HTR-8/SVneo (cell line): ENCODE measurements at regions not wholly inside any gene's neighbourhood (a gene's known extent, or its start where the extent isn't known, plus 50 kb on each side); places are given as distances from the start of the nearest gene placed in this dataset.

Experiments
- DNase-seq: peaks from one replicate; pipeline ENCODE4 v3.0.0; 2011; ENCODE audit warnings: low spot score, mixed read lengths; ENCODE audit not compliant: insufficient read length
- FAIRE-seq: peaks from 2 replicates; lab custom pipeline; 2011; peaks lifted over from hg19 to GRCh38; lab: Jason Lieb, UNC

DNA sequence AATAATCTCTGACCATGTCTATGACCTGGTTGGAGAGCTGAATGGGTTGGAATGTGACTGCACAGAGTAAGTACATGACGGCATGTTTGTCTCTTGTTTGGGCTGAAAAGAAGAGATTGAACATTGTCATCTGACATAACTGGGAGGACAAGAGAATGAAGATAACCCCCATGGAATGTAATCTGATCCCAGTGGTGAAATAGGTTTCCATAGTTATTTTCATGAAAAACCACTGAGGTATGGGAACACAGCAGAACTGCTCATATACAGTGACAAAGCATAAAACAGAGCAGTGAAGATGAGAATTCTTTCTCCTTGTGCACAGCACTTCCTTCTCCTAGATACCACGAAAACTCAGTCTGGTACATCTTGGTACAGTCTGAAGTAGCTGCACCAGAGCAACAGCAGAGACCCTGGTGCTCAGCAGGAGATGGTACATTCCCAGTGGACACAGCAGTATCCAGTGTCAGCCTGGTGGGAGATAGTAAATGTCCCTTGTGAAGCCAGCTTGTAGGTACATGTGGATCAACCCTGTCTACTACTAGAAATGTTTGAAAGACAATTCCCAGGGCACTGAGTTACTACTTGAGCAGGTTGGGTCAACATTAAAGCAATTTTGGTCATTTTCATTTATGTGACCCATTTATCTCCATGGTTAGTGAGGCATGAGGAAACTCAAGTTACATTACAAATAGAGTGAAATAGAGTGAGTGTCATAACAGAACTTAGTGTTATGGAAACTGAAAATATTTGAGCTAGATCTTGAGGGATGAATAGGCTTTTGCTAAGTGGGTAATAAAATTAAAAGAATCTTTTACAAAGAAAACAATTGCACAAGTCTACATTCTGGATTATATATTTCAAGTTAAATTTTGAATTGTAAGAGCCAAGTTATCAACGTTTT lies 178.3 kb downstream of the SUCNR1 start:
- no peak for FAIRE-seq
- DNase-seq = no peak

DNA sequence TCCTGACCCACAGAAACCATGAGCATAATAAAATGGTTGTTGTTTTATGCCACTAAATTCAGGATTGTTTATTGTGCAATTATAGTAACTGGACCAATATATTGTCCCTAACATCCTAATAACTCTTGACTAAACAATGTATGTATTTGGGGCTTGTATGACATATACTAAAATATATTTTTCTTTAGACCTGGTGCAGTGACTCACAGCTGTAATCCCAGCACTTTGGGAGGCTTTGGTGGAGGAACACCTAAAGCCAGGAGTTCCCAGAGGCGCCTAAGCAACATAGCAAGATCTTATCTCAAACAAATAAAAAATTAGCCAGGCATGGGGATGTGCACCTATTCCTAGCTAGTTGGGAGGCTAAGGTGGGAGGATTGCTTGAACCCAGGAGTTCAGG lies 180.4 kb downstream of the SUCNR1 start:
- FAIRE-seq = no peak
- no peak for DNase-seq

DNA sequence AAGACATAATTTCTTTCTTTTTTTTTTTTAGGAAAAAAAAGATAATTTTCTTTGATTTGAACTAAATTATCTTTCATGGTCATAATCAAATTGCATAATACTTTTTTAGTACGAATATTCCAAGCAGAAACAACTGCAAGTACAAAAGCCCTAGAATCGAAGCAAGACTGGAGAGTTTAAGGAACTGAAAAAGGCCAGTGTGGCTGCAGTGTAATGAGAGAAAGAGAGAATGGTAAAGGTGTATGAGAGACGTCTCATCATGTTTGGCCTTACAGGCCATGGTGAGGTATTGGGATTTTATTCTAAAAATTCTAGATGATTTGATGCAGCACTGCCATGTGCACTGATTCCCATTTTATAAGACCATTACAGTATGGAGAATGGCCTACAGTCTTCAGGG lies 180.9 kb downstream of the SUCNR1 start:
- no peak for DNase-seq
- FAIRE-seq = no peak

DNA sequence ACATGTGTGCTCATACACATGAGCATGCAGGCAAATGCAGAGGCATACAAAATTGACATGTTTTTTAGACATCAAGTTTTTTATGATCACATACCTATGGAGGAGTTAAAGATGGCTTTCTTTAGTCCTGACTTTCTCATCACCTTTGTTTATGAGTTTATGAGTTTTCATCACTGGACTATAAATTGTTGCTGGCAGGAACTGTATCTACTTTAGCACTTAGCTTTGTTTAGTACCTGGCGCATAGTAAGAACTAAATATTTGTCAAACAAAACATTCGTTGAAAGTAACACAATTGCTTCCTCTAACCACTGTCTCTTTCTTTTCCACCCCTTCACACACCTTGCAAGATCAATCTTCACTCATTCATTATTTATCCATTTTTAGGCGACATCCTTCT lies 182.6 kb downstream of the SUCNR1 start:
- FAIRE-seq (no peak), DNase-seq (no peak)

DNA sequence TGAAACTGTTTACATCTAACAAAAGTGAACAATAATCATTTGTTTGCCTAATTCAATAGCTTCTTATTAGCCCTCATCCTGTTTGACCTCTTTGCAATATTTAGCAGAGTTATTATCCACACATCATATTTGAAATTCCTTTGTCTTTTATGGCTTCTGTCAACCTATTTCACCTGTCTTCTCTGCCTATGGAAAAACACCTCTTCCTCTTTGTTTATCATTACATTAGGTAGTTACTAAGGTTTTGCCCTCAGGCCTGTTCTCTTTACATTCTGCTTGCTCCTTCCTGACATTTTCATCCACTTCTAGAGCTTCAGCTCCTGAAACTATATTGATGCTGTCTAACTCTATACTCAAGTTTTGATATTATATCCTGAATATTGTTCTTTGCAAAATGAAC lies 183.0 kb downstream of the SUCNR1 start:
- FAIRE-seq = no peak
- DNase-seq = no peak

DNA sequence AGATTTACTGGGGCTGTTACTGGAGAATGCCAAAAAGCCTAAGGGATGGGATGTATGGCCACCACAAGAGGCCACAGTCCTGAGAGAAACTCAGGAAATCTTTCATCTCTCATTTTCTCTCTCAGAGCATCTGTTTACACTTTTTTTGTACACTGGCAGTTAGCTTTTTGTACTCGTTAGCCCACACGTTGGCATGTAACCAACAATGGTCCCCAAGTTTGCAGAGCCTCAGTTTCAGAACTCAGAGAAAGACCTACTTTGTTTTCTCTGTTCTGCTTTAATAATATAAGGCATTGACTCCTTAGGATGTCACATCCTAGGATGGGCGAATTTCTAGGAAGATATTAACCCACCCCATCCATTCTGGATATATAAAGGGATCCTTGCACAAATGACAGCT lies 183.5 kb downstream of the SUCNR1 start:
- no peak for DNase-seq
- no peak for FAIRE-seq

DNA sequence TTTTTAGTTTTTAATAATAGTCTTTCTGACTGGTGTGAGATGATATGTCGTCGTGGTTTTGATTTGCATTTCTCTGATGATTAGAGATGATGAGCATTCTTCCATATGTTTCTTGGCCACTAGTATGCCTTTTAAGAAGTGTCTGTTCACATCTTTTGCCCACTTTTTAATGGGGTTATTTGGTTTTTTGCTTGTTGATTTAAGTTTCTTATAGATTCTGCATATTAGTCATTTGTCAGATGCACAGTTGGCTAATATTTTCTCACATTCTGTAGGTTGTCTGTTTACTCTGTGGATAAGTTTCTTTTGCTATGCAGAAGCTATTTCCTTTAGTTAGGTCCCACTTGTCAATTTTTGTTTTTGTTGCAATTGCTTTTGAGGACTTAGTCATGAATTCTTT lies 185.4 kb downstream of the SUCNR1 start:
- FAIRE-seq (no peak), DNase-seq (no peak)

DNA sequence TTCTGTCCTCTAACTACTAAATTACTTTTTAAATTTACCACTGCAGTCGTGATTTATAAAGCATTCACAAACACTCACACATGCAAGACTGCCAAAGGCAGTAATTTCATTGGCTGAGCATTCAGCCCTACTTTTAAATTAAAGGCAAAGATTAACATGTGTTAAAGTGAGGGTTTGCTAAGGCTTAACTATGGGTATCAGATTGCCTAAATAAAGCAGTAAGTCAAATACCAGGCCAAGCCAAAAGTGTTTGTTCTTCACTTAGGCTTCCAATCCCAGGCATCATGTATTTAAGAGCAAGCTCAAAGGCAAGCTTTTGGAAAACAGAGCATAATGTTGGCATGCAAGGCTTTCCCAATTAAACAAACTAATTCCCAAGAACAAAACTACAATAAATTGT lies 187.3 kb downstream of the SUCNR1 start:
- DNase-seq = no peak
- no peak for FAIRE-seq

DNA sequence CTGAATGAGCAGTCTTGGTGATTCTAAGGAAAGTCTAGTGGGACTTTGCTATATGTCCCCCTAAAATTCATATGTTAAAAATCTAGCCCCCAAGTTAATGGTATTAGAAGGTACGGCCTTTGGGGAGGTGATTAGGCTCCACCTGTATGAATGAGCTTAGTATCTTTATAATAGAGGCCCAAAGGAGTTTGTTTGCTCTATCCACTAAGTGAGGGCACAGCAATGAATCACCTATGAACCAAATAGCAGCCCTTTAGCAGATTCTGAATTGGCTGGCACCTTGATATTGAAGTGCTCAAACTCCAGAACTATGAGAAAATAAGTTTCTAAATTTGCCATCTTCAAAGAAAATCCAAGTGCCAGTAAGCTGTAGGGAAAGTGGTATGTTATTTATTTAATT lies 187.9 kb downstream of the SUCNR1 start:
- FAIRE-seq = no peak
- no peak for DNase-seq

DNA sequence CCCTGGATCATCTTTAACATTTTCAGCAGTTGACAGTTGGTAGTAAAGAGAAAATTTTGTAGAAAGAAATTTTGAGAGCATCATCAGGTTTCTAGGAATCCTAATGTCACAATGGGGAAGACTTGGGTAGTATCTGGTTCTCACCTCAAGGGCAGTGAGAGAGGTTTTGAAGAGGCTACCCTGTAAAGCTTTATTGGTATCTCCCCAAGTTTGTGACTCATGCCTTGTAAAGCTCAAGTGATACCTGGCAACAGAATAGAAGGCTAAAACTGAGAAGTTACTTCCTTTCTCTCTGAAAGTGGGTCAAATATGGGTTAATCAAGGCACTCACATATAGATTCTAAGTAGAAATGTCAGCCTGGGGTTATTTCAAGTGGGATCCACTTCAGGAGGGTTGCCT lies 196.4 kb downstream of the SUCNR1 start:
- DNase-seq (no peak), FAIRE-seq (no peak)

DNA sequence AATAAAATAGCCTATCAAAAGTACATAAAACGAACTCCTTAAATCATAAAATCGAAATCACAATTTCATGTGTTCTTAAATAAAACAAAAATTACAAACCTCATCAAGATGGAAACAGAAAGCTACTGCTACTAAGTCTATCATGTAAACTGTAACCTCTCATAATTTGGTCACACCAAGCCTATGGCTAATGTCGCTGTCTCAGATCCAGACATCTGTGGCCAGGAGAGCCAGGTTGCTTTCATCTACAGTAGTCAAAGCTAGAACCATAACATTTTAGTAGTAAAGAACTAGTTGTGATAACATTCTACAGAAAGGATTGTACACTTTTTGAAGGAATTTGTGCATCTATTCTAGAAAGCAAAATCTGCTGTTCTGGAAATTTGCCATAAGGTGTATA lies 197.4 kb upstream of the MBNL1 start:
- DNase-seq = no peak
- FAIRE-seq = no peak

DNA sequence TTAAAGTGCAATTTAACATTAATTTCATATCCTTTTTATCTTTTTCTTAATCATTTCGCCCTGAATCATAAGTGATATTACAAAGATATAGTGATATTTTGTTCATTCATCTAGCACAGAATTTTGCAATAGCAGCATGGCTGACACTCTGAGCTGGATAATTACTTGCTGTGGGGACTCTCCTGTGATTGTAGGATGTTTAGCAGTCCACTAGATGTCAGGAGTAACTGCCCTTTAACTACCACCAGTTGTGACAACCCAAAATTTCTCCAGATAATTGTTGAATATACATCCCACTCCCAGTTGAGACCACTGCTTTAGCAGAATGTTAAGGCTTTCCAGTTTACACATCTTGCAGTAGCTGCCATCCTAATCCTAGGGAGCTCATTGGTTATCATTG lies 196.8 kb upstream of the MBNL1 start:
- peak; percentile 21 for DNase-seq
- FAIRE-seq = peak; percentile 64

DNA sequence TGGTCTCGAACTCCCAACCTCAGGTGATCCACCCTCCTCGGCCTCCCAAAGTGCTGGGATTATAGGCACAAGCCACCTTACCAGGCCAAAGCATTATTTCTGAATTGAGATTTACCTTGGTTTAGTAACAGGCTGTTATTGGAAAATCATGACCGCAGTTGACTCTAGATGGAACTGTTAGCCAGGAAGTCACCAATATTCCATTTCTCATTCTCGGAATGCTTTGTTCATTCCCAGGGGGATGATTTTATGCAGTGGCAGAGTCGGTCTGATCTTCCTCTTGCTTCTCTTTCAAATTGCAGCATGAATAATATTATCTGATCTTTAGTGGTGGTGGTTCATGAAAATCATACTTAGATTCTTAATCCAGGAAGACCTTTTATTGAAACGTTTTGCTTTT lies 195.5 kb upstream of the MBNL1 start:
- peak; percentile 9 for DNase-seq
- FAIRE-seq = no peak

DNA sequence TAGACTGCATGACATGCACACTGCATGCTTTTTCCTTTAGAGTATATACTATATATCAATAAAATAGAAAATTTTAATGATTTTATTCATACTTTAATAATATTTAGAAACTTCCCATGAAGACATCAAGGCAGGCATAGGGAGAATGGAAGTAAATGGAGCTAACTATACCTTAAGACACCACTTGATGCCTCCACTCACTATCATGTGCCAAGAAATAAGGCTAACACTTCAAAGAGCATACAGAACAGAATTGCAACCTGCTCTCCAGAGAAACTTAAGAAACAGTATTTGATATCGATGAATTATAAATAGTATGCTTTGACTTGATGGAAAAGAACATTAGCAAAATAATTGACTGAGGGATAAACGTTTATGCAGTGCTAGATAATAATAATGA lies 192.6 kb upstream of the MBNL1 start:
- FAIRE-seq (no peak), DNase-seq (no peak)

DNA sequence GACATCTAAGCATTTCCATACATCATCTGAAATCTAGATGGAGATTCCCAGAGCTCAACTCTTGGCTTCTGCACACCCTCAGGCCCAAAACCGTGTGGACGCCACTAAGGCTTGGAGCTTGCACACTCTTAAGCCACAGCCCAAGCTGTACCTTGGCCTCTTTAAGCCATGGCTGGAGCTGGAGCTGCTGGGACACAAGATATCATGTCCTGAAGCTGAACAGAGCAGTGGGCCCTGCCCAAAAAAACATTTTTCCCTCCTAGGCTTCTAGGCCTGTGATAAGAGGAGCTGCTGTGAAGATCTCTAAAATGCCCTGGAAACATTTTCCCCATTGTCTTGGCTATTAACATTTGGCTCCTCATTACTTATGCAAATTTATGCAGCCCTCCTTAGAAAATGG lies 188.7 kb upstream of the MBNL1 start:
- FAIRE-seq (no peak), DNase-seq (no peak)

DNA sequence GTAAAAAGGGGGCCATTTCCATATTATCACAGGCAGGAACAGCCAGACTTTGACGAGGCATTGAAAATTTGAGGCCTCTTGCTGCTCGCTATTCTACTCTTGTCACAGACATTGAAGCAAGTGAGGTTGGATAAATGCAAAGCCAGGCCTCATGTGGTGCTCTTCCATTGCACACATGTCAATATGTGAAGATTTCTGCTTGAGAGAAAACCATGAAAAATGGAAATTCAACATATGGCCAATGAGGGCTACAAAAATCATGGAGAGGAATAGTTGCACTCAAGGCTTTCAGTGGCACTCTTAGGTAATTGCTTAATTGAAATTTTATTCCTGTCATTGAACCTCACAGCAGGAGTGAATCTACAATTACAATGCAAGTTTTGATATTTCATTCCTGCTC lies 185.6 kb upstream of the MBNL1 start:
- FAIRE-seq (no peak), DNase-seq (no peak)

DNA sequence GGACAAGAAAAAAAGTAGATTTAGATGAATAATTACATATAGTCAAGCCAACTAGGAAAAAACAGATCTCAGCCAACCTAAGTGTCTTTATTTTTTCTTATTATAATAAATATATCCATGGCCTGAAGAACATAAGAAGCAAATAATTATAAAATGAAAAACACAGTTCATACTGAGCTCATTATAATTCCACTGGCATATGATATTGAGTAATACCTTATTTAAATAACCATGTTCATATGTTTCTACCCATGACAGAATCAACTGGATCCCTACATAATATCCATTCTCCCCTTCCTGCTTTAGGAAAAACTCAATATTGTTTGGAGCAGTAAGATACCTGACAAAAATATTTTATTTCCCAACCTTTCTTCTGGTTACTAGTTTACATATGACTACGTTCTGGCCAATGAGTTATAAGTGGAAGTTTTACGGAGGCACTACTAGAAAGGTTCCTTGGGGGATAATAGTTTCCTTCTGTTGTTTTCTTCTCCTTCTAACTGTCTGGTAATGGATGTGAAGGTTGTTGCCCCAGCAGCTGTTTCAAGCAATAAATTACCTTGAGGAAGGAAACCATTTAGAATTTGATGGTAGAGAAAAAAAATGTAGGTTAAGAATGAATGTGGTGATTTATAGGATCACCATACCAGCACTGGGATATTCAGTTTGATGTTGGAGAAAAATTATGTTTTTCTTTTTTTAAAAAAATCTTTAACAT lies 184.1 kb upstream of the MBNL1 start:
- FAIRE-seq (no peak), DNase-seq (no peak)

DNA sequence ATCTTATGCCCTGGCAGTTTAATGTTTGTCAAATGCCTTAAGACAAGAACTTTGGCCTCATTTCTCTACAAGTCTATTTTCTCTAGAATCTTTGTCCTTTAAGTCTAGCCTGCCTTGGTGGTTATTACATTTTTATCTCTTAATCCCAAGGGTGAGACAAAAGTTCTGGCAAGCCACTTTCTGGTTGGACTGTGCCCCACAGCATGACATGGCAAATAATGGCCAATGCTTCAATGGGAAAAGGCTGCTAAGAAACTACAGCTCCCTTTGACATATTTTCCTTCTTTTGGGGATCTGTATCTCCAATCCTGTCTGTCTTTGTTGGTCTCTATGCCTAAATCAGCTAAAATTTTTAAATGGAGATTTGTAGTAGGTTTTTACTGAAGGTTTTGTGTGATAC lies 181.6 kb upstream of the MBNL1 start:
- FAIRE-seq (no peak), DNase-seq (no peak)

DNA sequence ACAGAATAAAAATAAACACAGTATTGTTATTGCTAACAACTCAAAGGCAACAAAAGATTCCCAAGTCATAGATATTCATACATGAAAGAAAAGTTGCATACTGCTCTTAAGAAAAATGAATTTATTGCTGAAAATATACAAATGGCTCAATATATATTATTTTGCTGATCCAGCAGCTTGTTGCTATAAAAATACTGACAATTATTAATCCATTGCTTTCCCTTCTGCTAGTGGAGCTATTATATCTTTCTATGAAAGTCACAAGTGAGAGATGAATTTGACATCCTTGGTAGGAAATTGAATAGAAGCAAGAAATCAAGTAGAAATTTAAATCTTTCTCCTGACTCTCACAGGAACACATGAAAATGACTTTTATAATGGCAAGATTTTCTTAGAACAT lies 179.2 kb upstream of the MBNL1 start:
- FAIRE-seq (no peak), DNase-seq (no peak)

DNA sequence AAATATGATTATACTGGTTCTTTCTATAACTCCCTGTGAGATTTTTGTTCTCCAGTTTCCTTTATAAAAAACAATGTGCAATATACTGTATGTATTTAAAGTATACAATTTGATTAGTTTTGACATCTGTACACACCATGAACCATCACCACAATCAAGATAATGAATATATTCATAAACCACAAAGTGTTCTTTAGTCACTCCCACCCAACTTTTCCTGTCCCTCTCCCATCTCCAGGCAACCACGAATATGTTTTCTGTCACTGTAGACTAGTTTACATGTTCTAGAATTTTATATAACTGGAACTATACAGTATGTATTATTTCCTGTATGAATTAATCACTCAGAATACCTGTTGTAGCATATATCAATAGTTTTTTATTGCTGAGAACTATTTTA lies 177.0 kb upstream of the MBNL1 start:
- DNase-seq = no peak
- no peak for FAIRE-seq

DNA sequence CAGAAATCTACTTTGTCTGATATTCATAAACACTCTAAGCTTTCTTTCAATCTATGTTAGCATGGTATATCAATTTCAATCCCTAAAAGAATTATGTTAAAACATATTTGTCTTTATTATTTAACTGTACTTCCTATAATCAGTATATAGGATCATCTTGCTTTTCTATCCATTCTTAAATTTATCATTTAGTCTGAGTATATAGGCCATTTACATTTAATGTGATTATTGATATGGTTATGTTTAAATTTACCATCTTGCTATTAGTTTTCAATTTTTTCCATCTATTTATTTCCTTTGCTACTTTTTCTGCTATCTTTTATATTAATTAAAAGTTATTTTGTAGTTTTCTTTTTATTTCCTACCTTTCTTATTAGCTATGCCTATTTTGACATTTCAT lies 174.8 kb upstream of the MBNL1 start:
- no peak for FAIRE-seq
- no peak for DNase-seq

DNA sequence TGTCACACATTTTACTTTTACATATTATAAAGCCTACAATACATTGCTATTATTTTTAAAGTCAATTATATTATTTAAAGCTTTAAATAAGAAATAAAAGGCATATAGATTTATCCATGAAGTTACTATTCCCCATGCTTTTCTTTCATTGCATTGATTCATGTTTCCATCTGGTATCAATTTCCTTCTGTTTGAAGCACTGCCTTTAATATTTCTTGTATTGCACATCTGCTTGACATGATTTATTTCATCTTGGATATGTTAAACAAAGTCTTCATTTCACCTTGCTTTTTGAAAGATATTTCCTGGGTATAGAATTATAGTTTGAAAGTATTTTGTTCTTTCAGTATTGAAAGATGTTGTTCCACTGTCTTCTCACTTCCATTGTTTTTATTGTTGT lies 174.3 kb upstream of the MBNL1 start:
- FAIRE-seq = no peak
- DNase-seq = no peak
